ENCODE measurements at regions not wholly inside any gene's neighbourhood (a gene's known extent, or its start where the extent isn't known, plus 50 kb on each side); places are given as distances from the start of the nearest gene placed in this dataset.

DNA sequence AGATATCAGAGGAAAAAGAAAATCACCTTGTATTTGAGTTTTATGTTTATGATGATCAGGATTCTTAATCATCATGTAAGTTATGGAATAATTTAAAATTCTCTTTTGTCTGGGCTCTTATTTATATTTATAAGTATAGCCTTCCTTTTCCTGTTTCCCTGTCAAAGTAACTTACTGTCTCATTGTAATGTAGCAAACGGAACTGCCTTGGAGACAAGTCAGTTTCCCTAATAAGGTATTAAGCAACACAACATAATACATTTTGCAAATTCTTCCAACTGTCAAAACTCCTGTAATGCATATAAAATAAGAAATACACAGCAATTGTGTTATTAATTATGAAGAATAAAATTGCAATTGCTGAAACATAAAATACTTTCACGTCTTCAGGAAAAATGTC, 463.2 kb downstream of the MAT2B start:
- ChIA-PET POLR2A (no interaction called here), CTCF (no interaction called here)
- no peak for DNase-seq (ENCODE audit: extremely low spot score)
- TF ChIP-seq, protein P1, sequence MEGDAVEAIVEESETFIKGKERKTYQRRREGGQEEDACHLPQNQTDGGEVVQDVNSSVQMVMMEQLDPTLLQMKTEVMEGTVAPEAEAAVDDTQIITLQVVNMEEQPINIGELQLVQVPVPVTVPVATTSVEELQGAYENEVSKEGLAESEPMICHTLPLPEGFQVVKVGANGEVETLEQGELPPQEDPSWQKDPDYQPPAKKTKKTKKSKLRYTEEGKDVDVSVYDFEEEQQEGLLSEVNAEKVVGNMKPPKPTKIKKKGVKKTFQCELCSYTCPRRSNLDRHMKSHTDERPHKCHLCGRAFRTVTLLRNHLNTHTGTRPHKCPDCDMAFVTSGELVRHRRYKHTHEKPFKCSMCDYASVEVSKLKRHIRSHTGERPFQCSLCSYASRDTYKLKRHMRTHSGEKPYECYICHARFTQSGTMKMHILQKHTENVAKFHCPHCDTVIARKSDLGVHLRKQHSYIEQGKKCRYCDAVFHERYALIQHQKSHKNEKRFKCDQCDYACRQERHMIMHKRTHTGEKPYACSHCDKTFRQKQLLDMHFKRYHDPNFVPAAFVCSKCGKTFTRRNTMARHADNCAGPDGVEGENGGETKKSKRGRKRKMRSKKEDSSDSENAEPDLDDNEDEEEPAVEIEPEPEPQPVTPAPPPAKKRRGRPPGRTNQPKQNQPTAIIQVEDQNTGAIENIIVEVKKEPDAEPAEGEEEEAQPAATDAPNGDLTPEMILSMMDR (IDR thresholded peaks at IDR 0.05; ENCODE audit: control extremely low read depth, extremely low read depth, low read depth, missing control alignments) = no peak

DNA sequence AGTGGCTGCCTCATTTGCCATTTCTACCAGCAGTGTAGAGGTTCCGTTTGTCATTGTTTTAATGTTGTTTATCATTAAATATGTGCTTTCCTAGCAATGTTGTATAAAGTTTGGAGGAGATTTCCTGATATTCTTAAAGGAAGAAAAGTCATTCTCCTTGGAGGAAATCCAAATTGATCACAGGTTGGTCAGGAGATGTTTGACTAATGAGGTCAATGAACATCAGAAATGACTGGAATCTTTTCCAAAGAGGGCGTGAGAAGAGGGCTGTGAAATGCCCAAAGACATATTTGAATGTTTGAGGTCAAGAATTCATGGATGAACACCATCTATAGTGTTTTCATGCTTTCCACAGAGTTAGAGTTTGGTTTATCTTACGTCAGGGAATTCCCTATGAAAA, 471.3 kb downstream of the MAT2B start:
- TF ChIP-seq, protein P1 (IDR thresholded peaks at IDR 0.05; ENCODE audit: control extremely low read depth, extremely low read depth, low read depth, missing control alignments) = no peak

DNA sequence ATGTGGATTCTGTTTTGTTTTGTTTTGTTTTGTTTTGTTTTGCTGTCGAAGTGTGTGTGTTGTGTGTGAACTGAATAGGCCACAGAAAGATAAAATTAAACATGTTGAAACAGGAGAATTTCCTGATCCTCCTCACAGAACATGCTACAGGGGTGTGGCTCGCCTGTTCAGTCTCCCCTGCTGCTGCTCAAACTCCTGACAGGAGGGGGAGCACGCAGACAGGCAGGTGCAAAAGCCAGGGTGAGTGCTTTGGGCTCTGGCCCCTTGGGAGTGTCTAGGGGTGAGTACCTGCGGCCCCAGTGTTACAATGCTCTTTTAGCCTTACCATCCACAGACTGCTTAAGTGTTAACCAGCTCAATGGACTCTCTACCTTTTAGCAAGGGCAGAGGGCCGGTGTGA, 473.5 kb downstream of the MAT2B start:
- no peak for DNase-seq (ENCODE audit: extremely low spot score)
- ChIA-PET POLR2A (no interaction called here), CTCF (no interaction called here)
- TF ChIP-seq, protein P1 (IDR thresholded peaks at IDR 0.05; ENCODE audit: control extremely low read depth, extremely low read depth, low read depth, missing control alignments) = peak; percentile 18

More for the DNA sequence above, 471.3 kb downstream of the MAT2B start:
- ChIA-PET CTCF (no interaction called here), POLR2A (no interaction called here)
- no peak for DNase-seq (ENCODE audit: extremely low spot score)

DNA sequence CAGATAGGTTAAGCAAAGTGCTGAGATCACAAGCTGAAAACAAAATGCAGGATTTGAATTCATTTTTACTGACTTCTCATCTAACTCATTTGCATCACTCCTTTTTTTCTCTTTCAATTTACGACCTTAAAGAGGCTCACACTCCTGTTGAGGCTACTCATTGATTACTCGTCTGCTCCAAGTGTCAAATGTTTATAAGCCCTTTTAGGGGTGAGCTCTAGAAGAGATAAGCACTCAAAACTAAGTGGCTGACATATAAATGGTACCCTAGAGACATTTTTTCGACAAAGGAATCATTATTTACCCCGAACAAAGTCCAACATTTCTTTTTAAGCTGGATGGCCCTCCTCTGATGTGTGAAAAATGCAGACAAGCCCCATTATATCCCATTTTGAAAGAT, 483.1 kb downstream of the MAT2B start:
- ChIA-PET CTCF (no interaction called here), POLR2A (no interaction called here)
- TF ChIP-seq, protein P1 (IDR thresholded peaks at IDR 0.05; ENCODE audit: control extremely low read depth, extremely low read depth, low read depth, missing control alignments) = no peak
- no peak for DNase-seq (ENCODE audit: extremely low spot score)

DNA sequence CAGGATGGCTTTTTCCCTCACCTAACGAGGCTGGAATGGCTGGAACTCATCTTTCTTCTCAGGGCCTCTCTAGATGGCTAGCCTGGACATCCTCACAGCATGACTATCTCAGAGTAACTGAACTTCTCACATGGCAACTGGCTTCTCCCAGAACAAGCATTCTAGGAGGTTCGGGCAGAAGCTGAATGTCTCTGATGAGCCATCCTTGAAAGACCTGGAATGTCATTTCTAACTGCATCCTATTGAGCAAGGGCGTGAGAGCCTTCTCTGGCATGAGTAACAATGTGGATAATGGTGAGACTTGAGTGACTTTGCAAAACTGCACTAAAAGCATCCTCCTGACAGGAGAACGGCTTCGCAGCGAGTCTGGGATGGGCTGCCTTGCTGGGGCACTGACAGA, 487.7 kb downstream of the MAT2B start:
- ChIA-PET POLR2A (no interaction called here), CTCF (no interaction called here)
- TF ChIP-seq, protein P1 (IDR thresholded peaks at IDR 0.05; ENCODE audit: control extremely low read depth, extremely low read depth, low read depth, missing control alignments) = no peak
- no peak for DNase-seq (ENCODE audit: extremely low spot score)

DNA sequence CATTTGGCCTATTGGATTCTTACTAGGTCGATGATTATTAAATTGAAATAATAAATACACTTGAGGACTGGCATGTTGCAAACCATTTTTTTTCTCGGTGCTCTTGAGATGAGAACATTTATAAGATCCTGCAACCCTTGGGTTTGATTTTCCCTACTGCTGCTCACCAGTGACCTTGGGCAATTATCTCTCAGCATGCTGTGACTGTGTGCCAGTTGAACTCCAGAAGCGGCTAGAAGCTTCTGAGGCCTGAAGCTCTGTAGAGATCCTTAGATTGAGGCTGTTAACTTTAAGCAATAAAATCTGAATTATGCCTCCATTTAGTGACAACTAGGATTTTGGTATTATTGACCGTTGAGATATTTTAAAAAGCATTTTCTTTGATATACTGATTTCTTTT, 489.8 kb downstream of the MAT2B start:
- DNase-seq (ENCODE audit: extremely low spot score) = no peak
- CTCF ChIA-PET = interaction anchor here (0.6 to 1.2 kb wide), 2 partner anchors 9 to 11 kb away, joined by 3 read pairs; no protein-coding TSS in a partner anchor
- POLR2A ChIA-PET = no interaction called here
- TF ChIP-seq, protein P1 (IDR thresholded peaks at IDR 0.05; ENCODE audit: control extremely low read depth, extremely low read depth, low read depth, missing control alignments) = no peak

DNA sequence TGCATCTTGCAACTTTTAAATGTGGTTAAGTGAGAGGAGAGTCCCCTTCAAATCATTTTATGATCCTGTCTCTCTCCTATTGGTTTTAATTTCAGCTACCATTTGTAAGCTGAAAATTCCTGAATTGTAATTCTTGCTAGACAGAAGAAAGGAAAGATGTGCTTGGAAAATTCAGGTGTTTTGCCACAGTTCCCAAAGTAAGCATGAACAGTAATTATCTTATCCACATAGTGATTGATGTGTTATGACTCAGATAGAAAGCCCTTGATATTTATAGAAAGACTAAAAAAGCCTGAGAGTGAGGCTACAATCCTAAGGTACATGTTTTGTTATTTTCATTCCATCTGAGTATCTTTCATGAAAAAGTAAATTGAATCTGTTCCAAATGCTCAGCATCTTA, 492.5 kb downstream of the MAT2B start:
- POLR2A ChIA-PET = no interaction called here
- no peak for DNase-seq (ENCODE audit: extremely low spot score)
- TF ChIP-seq, protein P1 (IDR thresholded peaks at IDR 0.05; ENCODE audit: control extremely low read depth, extremely low read depth, low read depth, missing control alignments) = no peak
- CTCF ChIA-PET = interaction anchor here (1.3 kb wide), 1 partner anchor 15 kb away, joined by 3 read pairs; no protein-coding TSS in a partner anchor

Measured in GM10248 (cell line).